GM18519 (cell line): ENCODE measurements at regions not wholly inside any gene's neighbourhood (a gene's known extent, or its start where the extent isn't known, plus 50 kb on each side); places are given as distances from the start of the nearest gene placed in this dataset.
"Not testable (repeated sequence)": the region's sequence is repeated elsewhere in the genome, so short reads cannot be mapped to it uniquely, and the experiment has no call there.

ENCODE experiments used
- ATAC-seq: cut with Tn5 transposase; IDR thresholded peaks from one replicate; pipeline ENCODE4 v1.9.1; 2021; ENCODE audit warnings: mild to moderate bottlenecking, moderate library complexity; ENCODE audit not compliant: unreplicated experiment, low FRiP score

DNA sequence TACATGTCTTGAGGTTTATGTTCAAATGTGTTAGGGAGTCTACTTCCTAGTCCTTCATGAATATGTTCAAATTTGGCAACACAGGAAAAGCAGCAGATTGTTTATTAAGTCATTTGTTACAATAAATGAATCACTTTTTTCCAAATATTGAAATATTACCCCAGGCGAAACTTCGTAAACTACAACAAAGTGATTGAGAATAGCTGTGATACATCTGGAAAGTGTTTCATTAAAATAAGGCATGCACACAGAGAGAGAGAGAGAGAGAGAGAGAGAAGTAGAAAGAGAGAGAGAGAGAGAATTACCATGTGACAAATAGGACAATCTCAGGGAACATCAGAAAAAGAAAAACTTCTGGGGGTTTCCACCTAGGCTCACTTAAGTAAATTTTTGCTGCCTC, 363.1 kb upstream of the PTCHD4 start:
- no peak for ATAC-seq

DNA sequence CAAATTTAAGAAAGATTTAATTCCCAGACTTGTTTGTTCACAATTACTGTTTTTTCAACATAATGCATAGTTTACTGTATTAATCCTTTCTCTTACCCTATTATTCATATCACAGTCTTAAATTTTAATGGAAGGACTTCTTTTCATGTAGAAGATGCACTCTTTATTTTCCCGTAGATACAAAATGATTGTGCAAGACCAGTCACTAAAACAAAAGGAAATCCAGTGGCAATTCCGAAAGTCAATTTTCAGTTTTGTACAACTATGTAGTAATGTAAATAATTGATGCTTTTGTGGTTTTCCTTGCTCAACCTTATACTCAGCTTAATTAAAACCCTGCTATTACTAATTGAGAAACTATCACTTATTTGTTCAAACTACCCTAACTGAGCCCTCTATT, 361.5 kb upstream of the PTCHD4 start:
- no peak for ATAC-seq

DNA sequence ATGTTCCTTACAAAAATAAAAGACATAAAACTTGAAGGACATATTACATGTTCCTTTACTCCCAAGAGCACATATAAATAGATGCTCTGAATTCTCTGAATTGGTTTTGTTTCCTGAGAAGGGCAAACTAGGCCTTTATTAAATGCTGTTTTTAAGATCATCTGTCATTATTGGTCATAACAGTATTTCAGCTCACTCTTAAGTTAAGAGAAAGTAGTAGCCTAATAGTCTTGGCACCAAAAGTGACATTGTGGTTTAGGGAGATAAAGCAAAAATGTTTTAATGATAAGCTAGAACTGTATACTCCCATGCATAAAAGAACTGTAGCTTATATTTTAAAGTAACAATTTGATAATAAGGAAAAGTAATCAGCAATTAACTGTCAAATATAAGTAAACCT, 361.1 kb upstream of the PTCHD4 start:
- ATAC-seq: no peak

DNA sequence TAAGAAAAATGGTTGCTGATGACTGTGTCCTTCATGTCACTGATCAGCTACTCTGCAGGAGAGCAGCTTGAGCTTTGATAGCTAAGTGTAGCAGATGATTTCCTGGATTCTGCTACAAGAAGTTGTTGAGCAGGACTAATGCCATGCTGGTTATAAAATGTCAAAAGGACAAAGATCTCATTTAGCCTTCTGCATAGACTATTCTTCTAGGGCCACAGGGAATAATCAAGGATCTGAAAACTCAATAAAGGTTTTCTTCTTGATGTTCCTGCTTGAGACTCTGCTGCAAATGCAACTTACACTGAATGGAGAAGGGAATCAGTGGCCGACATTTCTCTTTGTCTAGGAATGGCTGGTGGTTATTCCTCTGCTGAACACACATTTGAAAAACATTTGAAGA, 360.3 kb upstream of the PTCHD4 start:
- ATAC-seq: no peak

DNA sequence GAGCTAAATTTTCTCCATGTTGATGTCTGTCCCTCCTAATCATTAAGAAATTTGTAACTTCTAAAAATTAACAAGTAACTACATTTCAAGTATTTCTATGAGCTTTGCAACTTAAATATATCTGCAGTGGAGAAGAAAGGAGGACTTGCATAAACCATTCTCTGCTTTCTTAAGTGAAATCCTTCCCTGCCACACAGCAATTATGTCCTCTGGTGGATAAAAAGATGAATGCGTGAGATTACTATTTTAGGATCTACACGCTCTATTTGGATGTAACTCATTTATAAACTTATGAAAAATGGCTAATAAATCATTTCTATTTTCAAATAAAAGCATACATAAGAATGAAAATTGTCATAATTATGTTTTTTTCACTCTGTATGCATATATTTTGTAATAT, 338.0 kb upstream of the PTCHD4 start:
- no peak for ATAC-seq

DNA sequence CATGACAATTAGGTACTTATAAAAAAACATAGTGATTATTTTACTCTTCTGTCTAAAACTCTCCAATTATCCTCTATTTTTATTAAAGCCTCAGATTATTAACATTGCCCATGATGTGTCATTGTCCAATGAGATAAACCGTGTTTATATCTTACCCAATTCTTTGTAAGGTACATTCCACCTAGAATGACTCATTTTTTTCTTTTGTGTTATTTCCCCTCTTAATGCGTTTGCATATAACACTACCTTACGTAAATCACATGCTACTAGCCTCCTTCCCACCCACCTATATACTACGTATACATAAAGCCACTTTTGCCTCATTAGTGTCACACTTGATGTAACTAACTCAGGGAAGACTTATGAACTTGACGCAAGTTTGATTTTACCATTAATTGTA, 336.3 kb upstream of the PTCHD4 start:
- ATAC-seq: no peak

DNA sequence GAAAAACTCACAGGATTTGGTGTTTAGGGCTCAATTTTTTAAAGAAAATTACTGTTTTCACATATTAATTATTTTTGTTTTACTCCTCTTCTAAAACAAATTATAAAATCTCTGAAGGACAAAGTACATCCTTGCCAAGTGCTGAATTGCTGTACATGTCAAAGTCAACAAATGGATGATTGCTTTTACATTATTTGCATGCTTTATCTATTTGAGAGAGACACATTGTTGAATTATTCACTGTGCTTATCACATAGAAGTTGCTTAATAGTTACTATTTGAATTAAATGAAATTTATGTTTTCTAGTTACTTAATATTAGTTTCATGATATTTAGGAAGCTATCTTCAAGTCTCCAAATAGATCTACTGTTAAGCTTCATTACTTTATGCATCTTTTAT, 318.6 kb upstream of the PTCHD4 start:
- no peak for ATAC-seq

DNA sequence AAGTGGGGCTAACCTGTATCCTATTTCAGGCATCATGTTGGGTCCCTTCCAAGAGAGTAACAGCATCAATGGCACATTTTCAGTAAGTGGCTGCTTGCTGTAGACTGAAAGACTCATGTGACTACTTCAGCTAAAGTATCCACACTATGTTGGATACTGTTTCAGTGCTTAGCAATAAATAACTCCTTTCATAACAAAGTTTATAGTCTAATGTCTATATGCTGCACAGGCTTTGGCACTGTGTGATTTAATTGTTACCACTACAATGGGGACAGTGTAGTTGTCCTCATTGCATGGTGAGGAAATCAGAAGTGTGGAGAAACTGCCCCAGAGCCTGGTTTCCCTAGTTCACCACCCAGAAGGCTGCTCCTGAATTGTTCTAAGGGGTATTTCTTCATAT, 318.0 kb upstream of the PTCHD4 start:
- ATAC-seq: no peak

DNA sequence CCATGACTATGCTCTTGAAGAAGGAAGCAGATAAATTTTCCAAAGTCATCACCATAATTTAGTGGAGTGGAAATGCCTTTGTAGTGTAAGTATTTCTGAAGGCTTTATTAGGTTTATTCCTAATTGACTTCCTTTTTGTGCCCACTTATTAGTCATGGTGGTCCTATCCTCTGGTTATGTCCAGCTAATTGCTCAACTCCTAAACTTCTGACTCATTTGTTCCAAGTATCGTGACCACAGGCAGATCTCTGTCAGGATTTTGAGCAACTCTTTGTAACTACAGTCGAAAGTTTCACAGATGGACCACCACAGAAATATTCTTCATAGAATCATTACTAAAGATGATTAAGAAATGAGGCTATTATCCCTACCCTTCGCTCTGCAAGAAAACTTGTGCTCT, 315.6 kb upstream of the PTCHD4 start:
- no peak for ATAC-seq

DNA sequence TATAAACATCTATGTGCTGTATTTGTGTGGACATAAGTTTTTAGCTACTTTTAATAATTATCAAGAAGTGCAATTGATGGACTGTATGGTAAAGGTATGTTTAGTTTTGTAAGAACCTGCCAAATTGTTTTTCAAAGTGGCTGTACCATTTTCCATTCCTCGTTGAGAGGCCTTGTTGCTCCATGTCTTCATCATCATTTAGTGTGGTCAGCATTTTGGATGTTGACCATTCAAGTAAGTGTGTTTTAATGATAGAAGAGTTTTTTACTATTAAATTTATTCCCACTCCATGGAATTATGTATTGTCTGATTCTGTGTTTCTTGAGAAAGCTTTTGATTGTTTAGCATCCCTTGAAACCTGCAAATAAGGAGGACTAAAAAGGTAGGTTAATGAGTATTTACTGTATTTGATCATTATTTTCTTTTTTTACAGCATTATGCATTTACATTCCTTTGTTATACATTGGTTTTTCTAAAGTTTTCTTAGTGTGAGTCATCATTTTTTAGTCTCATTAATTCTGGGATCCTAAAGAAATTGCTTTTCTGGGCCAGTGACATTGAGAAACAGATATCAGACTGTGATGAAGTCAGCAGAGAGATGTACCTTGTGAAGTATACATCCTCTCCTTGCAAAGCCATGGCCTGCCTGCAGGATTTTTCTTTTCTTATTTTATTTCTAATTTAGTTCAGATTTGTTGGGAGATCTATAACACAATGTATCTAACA, 312.8 kb upstream of the PTCHD4 start:
- no peak for ATAC-seq

DNA sequence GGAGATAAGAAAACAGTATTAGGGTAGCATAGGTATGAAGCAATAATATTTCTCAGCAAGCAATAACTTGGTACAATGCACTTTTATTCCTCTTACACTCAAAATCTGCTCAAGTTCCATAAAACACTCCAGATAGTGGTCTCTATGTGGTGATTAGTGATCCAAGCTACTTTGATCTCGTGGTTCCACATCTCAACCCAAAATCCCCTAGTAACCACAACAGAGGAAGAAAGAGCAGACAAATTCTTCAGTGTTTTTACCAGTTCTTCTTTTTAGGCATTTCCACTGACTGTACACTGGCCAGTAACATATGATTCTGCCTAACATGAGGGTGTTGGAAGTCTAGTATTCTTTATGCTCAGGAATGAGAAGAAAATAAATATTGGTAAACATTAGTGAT, 309.0 kb upstream of the PTCHD4 start:
- no peak for ATAC-seq

DNA sequence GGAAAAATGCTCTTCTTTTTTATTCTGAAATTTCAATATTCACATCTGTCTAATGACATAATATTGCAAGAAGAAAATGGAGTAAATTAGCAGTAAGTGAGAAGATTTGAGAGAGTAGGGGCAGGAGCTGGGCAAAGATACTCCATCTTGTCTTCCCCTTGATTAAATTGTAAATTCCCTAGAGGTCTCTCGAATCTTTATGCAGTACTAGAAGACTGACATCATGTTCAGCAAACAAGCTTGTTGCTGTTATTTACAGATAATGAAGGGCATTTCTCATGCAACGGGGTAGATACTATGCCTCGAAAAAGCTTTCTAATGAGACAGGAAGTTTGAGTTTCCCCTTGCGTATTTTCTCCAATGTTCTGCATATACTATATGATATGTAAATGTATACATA, 306.9 kb upstream of the PTCHD4 start:
- no peak for ATAC-seq

DNA sequence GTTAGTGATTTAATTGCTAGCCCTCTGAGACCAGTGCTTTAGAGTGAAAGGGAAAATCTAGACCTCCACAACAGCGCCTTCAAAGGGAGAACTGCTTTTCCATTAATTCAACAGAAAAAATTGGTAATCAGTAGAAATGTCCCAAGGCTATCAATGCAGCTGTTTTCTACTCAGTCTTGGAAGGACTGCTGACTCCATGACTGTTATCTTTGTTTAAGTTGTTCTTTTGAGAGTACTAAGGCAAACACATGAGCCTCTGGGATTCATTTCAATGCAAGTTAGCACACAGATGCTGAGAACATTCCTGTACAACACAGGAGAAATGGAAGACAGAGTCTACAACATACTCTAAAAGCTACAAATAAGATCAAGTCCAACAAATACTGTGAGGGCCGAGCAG, 301.7 kb upstream of the PTCHD4 start:
- no peak for ATAC-seq

DNA sequence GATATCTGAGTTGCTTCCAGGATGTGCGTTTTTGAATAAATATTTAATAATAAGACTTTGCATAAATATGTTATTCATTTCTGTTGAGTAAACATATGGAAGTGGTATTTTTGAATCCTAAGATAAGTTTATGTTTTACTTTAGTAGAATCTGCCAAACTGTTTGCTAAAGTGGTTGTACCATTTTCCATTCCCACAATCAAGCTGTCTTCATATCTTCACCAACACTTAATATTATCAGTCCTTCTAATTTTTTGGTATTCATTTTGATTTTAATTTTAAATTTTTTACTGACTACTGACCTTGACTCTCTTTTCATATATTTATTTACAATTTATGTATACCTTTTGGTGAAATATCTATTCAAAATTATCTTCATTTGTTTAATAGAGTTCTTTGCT, 293.9 kb upstream of the PTCHD4 start:
- ATAC-seq: no peak

DNA sequence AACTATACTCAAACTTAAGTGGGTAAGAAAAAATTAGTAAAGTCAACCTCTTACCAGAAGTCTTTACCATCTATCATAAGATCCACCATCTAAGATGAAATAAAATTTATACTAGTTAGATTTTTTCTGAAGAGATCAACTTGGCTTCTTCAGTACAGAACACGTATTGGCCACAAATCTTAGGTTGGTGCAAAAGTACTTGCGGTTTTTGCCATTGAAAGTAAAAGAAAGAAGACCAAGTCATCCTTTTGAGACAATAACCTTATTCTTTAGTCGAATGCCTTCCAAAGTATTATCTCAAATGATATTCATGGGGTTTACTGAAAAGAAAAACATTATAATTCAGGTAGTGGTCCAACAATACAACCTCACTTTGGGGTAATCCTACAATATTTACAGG, 292.6 kb upstream of the PTCHD4 start:
- ATAC-seq: no peak

DNA sequence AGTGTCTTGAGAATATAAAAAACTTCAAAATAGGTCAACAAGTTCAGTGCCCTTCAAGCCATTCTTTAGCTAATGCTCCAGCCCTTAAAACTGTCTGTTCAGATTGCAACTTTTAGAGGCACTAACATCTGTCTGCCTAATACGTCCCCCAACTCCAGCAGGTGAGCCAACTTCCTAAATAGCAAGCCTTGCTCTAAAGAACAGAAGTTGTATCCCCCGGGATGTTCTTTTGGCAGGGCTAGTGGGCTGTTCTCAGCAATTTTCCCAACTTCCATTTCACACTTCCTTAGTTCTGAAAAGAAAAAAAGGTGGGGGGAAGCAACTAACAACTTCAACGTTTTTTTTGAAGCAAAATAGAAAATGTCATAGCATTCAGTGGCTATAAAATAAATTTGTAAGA, 290.0 kb upstream of the PTCHD4 start:
- ATAC-seq: no peak

DNA sequence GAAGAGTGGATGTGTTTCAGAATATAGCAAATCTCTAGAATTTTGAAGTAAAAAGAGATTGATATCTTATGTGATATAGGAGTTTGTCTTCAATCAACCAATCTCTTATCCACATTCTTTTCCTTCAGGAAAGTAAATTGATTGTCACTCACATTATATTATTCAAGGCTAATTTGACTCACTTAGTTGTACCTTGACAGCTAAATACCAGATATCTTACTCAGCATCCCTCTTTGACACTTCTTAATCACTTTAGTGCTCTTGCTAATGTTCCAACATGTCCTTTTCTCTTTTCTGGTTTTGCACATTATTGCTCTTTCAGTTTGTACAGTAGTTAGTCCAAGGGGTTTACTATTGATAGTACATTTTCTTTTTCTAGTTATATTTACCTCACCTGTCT, 286.9 kb upstream of the PTCHD4 start:
- ATAC-seq: no peak

DNA sequence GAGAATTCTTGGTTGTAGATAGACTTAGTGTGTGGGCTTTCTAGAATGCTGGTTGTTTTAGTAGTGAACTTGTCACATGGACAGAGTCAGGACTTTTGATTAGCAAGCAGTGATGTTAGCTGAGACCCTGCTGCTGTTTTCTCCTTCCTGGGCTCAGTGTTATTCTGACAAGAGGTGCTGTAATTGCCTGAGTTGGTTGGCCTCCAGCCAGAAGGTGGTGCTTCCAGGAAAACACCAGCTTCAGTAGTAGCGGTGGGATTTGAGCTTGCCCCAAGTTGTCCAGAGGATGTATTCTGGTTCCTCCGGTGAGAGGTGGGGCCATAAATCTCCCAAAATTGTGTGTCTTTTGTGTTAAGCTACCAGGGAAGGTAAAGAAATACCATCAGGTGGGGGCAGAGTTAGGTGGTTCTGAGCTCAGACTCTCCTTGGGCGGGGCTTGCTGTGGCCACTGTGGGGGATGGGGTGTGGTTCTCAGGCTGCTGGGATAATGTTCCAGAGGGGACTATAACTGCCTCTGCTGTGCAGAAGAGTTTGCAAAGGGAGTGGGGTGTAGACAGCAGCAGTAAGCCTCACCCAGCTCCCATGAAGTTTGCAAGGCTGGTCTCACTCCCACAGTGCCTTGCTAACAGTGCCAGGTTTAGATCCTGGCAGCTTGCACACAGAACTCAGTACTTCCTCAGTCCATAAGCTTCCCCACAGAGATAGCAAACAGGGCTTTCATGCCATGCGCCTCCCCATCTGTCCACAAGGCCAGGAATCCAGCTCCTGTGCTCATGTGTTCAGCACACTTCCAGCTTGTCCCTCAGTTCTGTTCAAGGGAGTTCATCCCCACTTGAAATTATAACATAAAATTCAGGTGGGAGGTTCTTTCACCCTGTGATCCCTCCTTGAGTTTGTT, 278.4 kb upstream of the PTCHD4 start:
- no peak for ATAC-seq

DNA sequence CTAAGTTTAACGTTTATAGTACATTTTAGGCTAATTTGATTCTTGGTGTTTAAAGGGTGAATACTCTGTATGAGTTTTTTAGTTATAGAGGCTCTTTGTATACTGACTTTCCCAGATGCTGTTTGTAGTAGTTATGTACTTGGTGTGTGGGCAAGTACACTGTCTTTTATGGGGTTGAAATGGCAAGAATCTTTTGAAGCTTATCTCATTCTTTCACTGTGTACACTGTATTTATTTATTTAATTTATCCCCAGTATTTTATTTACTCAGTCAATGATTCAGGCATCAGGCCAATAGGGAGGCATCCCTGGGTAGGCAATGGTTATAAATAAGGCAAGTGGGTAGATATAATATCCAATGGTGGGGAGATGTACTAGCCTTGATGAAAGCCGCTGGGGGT, 277.0 kb upstream of the PTCHD4 start:
- ATAC-seq: no peak

DNA sequence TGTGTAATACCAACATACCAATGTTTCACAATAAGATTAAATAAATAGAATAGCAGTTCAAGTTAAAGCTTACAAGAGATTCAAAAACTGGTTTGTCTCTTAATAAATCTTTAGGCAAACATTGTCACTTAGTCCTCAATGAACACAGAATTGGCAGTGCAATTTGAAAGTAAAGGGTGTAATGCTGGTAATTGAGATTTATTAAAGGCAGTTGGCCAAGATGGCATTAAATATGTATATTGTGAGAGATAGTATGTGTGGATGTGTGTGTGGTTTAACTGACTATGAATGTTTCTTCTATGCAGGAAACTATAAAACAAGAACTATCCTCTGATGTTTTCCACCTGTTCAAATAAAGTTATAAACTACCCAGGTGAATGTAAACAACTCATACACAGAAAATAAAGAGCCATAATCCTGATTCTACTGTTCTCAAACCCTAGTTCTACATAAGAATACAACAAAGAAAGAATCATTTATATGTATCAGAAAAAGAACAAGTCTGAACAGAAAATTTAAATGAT, 267.9 kb upstream of the PTCHD4 start:
- ATAC-seq: no peak

DNA sequence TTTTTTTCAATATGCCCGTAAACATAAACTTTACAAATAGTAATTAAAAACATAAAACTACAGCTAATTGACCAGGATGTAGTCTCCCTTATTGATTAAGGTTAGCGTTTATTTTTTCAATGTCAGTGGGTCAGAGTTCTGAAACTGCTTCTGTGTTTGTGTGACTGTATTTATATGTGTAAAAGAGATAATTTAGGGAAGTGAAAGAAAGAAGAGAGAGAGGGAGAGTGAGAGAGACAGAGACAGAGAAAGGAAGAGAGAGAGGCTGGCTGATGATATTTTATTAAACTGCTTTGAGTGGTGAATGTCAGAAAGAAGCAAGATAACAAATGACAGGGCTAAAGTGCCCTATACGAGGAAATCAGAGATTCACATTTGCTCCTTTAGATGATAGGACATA, 266.1 kb upstream of the PTCHD4 start:
- ATAC-seq: no peak

DNA sequence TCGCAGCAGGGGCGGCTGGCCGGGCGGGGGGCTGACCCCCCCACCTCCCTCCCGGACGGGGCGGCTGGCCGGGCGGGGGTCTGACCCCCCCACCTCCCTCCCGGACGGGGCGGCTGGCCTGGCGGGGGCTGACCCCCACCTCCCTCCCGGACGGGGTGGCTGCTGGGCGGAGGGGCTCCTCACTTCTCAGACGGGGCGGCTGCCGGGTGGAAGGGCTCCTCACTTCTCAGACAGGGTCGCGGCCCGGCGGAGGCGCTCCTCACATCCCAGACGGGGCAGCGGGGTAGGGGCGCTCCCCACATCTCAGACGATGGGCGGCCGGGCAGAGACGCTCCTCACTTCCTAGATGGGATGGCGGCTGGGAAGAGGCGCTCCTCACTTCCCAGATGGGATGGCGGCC, 260.2 kb upstream of the PTCHD4 start:
- ATAC-seq: not testable (repeated sequence)
